Mucosa of rectum (tissue), 2 donors: ENCODE measurements at regions not wholly inside any gene's neighbourhood (a gene's known extent, or its start where the extent isn't known, plus 50 kb on each side); places are given as distances from the start of the nearest gene placed in this dataset.

Source experiments
- H3K27ac ChIP-seq, 2 donors: one replicate each; pipeline ENCODE4 v1.7.0; 2013; ENCODE audit warnings: inconsistent platforms in 2 of 2, low read depth in 2 of 2, low read length in 2 of 2
- H3K27me3 ChIP-seq, 2 donors: one replicate each; pipeline ENCODE4 v1.7.0; 2013; ENCODE audit warnings: low read length in 2 of 2; ENCODE audit not compliant: control insufficient read depth in 2 of 2, insufficient read depth in 2 of 2
- H3K36me3 ChIP-seq, 2 donors: one replicate each; pipeline ENCODE4 v1.7.0; 2013; ENCODE audit warnings: low read length in 2 of 2; ENCODE audit not compliant: control insufficient read depth in 2 of 2, insufficient read depth in 2 of 2
- H3K4me1 ChIP-seq, 2 donors: one replicate each; pipeline ENCODE4 v1.7.0; 2013; ENCODE audit warnings: low read length in 2 of 2, mild to moderate bottlenecking in 1 of 2; ENCODE audit not compliant: control insufficient read depth in 2 of 2, insufficient read depth in 2 of 2
- H3K4me3 ChIP-seq, 2 donors: one replicate each; pipeline ENCODE4 v1.7.0; 2013; ENCODE audit warnings: low read length in 2 of 2
- H3K9ac ChIP-seq, 2 donors: one replicate each; pipeline ENCODE4 v1.7.0; 2013; ENCODE audit warnings: low read length in 2 of 2, low read depth in 1 of 2, mild to moderate bottlenecking in 1 of 2
- H3K9me3 ChIP-seq, 2 donors: one replicate each; pipeline ENCODE4 v1.7.0; 2013; ENCODE audit warnings: low read length in 2 of 2; ENCODE audit not compliant: control insufficient read depth in 2 of 2
- donor health status: healthy.
- donor health status: Normal muscosa, but diverticular disease.

DNA sequence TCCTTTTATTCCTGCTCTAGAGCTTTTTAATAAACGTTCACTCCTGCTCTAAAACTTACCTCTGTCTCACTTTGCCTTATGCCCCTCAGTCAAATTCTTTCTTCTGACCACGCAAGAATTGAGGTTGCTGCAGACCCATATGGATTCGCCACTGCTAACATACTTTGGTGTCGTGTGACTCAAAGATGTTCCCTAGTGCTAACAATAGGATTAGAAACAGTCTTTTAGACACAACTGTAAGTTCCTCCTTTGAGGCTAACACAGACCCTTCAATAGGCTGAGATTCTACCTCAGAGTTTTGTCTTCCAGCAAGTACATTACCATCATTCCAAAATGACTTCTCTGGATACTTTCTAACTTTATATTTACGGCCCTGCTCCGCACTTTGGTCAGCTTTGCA is 149.5 kb upstream of the COX10 start:
- Histone ChIP-seq H3K27ac (no peak overlapping the region), H3K9me3 (no peaks in the 10 kb centered on the region), H3K4me3 (no peak overlapping the region), H3K9ac (no peak overlapping the region), H3K36me3 (no peaks in the 10 kb centered on the region), H3K4me1 (no peaks in the 10 kb centered on the region), H3K27me3 (no peaks in the 10 kb centered on the region)

DNA sequence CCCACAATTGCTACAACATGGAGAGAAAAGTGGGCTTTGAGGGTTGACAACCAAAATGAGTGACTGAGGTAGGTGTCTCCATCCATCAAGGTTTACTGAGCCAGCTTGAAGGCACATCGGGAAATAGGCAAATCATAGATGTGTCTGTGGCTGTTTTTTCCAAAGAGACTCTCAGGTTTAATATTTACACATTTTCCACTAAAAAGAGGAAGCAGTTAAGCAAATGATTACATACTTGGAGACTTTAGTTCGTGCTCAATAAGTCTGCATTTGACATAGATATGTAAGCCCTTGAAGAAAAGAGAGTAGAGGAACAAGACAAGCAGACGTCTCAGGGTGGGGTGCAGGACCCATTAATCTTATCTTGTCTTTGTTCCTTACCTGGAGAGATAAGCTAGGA is 148.9 kb upstream of the COX10 start:
- Histone ChIP-seq H3K9ac (no peak overlapping the region), H3K9me3 (no peaks in the 10 kb centered on the region), H3K27ac (no peak overlapping the region), H3K4me1 (no peaks in the 10 kb centered on the region), H3K27me3 (no peaks in the 10 kb centered on the region), H3K36me3 (no peaks in the 10 kb centered on the region), H3K4me3 (no peak overlapping the region)

DNA sequence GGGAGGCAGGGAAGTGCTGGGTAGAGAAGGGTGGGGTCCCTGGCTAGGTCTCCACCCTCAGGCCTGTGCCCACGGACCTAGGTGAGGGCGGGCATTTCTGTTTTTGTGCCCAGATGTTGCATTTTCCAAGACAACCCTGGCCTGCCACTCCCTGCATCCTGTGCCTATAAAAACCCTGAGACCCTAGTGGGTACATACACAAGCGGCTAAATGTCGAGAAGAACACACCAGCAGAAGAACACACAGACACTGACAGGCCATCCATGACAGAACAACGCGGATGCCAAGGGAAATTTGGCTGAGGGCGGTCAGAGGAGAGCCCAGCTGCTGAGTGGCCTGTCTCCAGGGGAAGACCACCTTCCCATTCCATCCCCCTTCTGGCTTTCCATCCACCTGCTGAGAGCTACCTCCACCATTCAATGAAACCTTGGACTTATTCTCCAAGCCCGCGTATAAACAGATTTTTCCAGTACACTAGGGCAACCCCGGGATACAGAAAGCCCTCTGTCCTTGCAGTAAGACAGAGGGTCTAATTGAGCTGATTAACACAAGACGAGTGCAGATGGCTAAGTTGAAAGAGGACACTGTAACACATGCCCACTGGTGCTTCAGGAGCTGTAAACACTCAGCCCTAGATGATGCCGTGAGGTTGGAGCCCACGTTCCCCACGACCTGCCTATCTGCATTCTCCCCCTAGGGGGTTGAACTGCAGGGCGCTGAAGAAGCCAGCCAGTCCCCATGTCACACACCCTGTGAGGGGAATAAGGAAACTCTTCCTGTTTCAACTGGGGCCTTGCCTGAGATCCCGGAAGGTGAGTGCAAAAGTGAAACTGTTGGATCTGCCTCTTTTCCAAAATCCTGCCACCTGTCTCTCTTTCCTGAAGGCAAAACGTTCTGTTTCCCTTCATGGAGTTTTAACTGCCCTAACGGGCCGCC is 147.2 kb upstream of the COX10 start:
- Histone ChIP-seq H3K9ac (no peak overlapping the region), H3K4me3 (no peak overlapping the region), H3K36me3 (no peaks in the 10 kb centered on the region), H3K4me1 (no peaks in the 10 kb centered on the region), H3K9me3 (no peaks in the 10 kb centered on the region), H3K27me3 (no peaks in the 10 kb centered on the region), H3K27ac (no peak overlapping the region)

DNA sequence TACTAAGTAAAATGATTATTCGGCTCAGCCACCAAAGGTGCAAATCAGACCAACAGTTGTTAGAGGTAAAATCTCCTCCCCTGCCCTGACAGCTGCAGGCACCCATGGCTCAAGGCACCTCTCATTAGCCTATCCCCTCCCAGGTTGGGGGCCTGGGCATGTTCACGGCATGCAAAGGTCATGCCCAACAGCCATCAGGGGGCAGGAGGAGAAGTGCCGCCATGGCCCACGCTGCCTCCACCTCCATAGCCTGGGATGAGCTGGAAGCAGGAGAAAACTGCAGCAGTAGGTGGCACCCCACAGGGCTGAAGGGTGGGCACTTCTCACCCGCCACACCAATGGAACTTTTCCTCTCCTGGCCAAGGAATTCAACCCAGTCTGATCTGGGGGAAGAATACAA is 146.4 kb upstream of the COX10 start:
- Histone ChIP-seq H3K9me3 (no peaks in the 10 kb centered on the region), H3K9ac (no peak overlapping the region), H3K4me3 (no peak overlapping the region), H3K27ac (no peak overlapping the region), H3K27me3 (no peaks in the 10 kb centered on the region), H3K4me1 (no peaks in the 10 kb centered on the region), H3K36me3 (no peaks in the 10 kb centered on the region)

DNA sequence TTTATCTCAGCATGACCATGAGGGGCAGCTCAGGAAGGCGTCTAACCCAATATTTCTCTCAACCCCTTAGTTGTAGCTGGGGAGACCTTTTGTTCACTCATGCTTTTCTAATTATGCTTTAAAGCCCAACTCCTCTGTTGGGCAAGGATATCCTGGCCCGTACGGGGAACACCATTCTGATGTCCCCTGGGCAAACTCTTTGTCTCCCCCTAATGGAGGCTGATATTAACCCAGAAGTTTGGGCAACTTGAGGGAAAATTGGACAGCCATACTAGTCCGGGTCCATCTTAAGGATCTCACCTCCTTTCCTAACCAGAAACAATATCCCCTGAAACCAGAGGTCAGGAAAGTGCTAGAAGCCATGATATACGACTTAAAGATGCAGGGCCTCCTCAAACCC is 143.7 kb upstream of the COX10 start:
- Histone ChIP-seq H3K4me3 (no peak overlapping the region), H3K27me3 (no peaks in the 10 kb centered on the region), H3K36me3 (no peaks in the 10 kb centered on the region), H3K27ac (no peak overlapping the region), H3K9me3 (no peaks in the 10 kb centered on the region), H3K9ac (no peak overlapping the region), H3K4me1 (no peaks in the 10 kb centered on the region)

DNA sequence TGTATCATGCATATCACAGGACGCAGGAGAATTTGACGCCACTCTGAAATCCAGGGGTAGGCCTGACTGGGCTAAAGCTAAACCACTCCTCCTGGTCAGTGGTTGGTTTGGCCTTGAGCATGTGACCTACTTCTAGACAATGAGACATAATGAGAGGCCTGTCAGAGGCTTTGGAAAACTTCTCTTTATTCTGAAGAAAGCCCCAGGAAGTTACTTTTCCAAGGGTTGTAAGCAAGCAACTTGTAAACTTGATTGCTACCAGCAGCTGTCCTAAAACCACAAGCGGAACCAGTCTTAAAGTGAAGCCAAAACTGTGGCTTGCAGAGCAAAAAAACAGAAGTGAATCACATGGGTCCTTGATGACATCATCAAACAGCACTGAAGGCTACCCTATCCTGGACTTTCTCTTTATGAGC is 138.2 kb upstream of the COX10 start:
- H3K36me3 ChIP-seq = no peaks in the 10 kb centered on the region
- peaks cover 0 to 5% of the 10 kb centered on the region in 2 donors for H3K4me1 ChIP-seq
- H3K27me3 ChIP-seq = no peaks in the 10 kb centered on the region
- no peak overlapping the region for H3K9ac ChIP-seq
- H3K27ac ChIP-seq = peak overlapping the region; percentile 10 to 44
- H3K9me3 ChIP-seq = no peaks in the 10 kb centered on the region
- H3K4me3 ChIP-seq = no peak overlapping the region

DNA sequence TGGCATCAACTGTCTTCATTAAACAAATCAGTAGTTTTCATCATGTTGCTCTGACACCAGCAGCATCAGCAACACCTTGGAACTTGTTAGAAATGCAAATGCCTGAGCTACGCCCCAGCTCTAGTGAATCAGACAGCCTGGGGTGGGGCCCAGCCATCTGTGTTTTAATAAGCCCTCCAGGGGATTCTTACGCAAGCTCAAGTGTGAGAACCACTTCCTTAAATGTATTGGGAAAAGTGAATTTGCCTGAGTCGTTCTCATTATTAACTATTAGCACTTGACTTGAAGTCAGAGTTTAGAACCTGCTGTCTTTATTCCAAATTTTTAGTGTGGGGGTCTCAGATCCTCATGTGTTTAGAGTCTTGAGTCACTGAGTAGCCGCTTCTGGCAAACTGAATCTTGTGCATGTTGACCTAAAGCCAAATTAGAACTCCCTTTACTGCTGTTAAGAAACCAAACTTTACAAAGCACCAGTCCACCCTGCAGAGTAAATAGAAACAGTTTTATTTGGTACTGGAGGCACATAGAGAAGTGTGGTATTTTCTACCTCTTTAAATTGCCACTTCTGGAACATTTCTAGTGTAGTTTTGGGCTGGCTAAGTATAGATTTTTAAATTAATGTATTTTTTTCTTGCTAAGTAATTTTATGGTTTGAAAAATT is 137.4 kb upstream of the COX10 start:
- H3K27me3 ChIP-seq = no peaks in the 10 kb centered on the region
- no peaks in the 10 kb centered on the region for H3K36me3 ChIP-seq
- peaks cover 0 to 5% of the 10 kb centered on the region in 2 donors for H3K4me1 ChIP-seq
- H3K4me3 ChIP-seq = peak overlapping the region in 1 of 2 donors; percentile 7
- H3K27ac ChIP-seq = peak overlapping the region; percentile 34 to 44
- H3K9ac ChIP-seq = no peak overlapping the region
- no peaks in the 10 kb centered on the region for H3K9me3 ChIP-seq

DNA sequence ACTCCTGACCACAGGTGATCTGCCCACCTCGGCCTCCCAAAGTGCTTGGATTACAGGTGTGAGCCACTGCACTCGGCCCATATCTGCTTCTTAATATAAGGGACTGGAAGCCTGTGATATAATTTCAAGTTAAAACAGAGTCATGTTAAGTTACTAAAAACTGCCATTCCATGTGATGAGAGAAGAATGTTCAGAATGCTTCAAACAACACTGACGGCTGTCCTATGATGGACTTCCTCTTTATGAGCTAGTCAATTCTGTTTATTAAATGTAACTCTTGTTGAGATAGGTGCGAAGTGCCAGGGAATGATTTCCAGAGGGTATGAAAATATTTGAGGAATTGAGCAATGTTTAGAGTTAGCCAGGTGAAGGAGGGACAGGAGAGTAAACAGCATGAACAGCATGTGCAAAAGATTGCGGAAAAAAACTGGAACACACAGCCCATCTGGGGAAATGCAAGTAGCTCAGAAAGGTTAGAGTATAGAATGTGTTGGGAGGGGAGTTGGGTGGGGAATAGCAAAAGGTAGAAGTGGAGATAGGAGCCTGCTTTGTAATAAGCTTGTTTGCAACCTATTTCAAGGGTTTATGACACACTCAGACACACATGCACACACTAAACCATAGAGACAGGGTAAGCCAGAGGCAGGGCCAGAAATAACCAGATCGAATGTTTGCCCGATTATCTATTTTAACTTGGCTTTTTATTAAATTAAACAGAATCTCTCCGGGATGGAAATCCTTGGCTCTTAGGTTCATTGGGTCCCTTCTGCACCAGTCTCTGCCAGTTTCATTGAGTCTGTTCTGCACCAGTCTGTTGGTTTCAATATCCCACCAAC is 135.6 kb upstream of the COX10 start:
- H3K27ac ChIP-seq = no peak overlapping the region
- peaks cover 0 to 5% of the 10 kb centered on the region in 2 donors for H3K4me1 ChIP-seq
- H3K4me3 ChIP-seq = no peak overlapping the region
- no peak overlapping the region for H3K9ac ChIP-seq
- H3K27me3 ChIP-seq = no peaks in the 10 kb centered on the region
- H3K9me3 ChIP-seq = no peaks in the 10 kb centered on the region
- no peaks in the 10 kb centered on the region for H3K36me3 ChIP-seq

DNA sequence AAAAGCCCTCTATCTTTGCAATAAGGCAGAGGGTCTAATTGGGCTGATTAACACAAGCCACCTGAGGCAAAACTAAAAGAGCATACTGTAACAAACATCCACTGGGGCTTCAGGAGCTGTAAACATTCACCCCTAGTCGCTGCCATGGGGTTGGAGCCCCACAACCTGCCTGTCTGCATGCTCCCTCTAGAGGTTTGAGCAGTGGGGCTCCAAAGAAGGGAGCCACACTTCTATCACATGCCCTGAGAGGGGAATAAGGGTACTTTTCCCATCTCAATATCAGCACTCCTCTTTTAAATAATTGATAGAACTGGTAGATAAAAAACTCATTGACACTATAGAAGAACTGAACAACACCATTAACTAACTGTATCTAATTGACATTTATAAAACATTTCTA is 130.1 kb upstream of the COX10 start:
- H3K9me3 ChIP-seq = no peaks in the 10 kb centered on the region
- H3K27ac ChIP-seq = no peak overlapping the region
- no peaks in the 10 kb centered on the region for H3K4me1 ChIP-seq
- H3K9ac ChIP-seq = no peak overlapping the region
- no peaks in the 10 kb centered on the region for H3K27me3 ChIP-seq
- H3K4me3 ChIP-seq = no peak overlapping the region
- H3K36me3 ChIP-seq = no peaks in the 10 kb centered on the region
